Glutamatergic neuron (in vitro differentiated cells): ENCODE measurements at regions not wholly inside any gene's neighbourhood (a gene's known extent, or its start where the extent isn't known, plus 50 kb on each side); places are given as distances from the start of the nearest gene placed in this dataset.
"Not testable (repeated sequence)": the region's sequence is repeated elsewhere in the genome, so short reads cannot be mapped to it uniquely, and the experiment has no call there.

ENCODE experiments used
- DNase-seq: peaks from one replicate; pipeline ENCODE4 v3.0.0; 2022
- H3K27ac Mint-ChIP-seq: one replicate; pipeline ENCODE4 v1.8.0; 2020; ENCODE audit warnings: mild to moderate bottlenecking, mixed read lengths, inconsistent platforms; ENCODE audit not compliant: unreplicated experiment
- H3K27me3 Mint-ChIP-seq: one replicate; pipeline ENCODE4 v1.8.0; 2020; ENCODE audit warnings: mild to moderate bottlenecking, moderate library complexity, mixed read lengths, inconsistent platforms; ENCODE audit not compliant: unreplicated experiment
- H3K36me3 Mint-ChIP-seq: one replicate; pipeline ENCODE4 v1.8.0; 2020; ENCODE audit warnings: mild to moderate bottlenecking, mixed read lengths, inconsistent platforms; ENCODE audit not compliant: unreplicated experiment
- H3K4me1 Mint-ChIP-seq: one replicate; pipeline ENCODE4 v1.8.0; 2020; ENCODE audit warnings: mild to moderate bottlenecking, low read depth, mixed read lengths, inconsistent platforms; ENCODE audit not compliant: unreplicated experiment
- H3K4me3 Mint-ChIP-seq: one replicate; pipeline ENCODE4 v1.8.0; 2020; ENCODE audit warnings: mild to moderate bottlenecking, mixed read lengths, inconsistent platforms; ENCODE audit not compliant: unreplicated experiment
- H3K9me3 Mint-ChIP-seq: one replicate; pipeline ENCODE4 v1.8.0; 2020; ENCODE audit warnings: mild to moderate bottlenecking, moderate library complexity, mixed read lengths, inconsistent platforms; ENCODE audit not compliant: unreplicated experiment
- TF ChIP-seq, protein P1 (sequence below): fragments of 200-600 bp; sonication (generic); IDR thresholded peaks from one replicate; pipeline ENCODE4 v1.5.0; 2021; ENCODE audit not compliant: partially characterized antibody, unreplicated experiment

- Mint-ChIP-seq H3K27ac (no peak overlapping the region), H3K4me1 (no peaks in the 10 kb centered on the region), H3K9me3 (peaks cover 1% of the 10 kb centered on the region), H3K27me3 (peaks cover 4% of the 10 kb centered on the region), H3K36me3 (no peaks in the 10 kb centered on the region), H3K4me3 (no peak overlapping the region)
- no peak for DNase-seq
- TF ChIP-seq, protein P1, sequence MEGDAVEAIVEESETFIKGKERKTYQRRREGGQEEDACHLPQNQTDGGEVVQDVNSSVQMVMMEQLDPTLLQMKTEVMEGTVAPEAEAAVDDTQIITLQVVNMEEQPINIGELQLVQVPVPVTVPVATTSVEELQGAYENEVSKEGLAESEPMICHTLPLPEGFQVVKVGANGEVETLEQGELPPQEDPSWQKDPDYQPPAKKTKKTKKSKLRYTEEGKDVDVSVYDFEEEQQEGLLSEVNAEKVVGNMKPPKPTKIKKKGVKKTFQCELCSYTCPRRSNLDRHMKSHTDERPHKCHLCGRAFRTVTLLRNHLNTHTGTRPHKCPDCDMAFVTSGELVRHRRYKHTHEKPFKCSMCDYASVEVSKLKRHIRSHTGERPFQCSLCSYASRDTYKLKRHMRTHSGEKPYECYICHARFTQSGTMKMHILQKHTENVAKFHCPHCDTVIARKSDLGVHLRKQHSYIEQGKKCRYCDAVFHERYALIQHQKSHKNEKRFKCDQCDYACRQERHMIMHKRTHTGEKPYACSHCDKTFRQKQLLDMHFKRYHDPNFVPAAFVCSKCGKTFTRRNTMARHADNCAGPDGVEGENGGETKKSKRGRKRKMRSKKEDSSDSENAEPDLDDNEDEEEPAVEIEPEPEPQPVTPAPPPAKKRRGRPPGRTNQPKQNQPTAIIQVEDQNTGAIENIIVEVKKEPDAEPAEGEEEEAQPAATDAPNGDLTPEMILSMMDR: no peak
These were observed 590.6 kb downstream of the MATN1 start for GRCh38 chr1:30132602-30133286.

- H3K27ac Mint-ChIP-seq, H3K4me3 Mint-ChIP-seq, H3K9me3 Mint-ChIP-seq, DNase-seq, H3K36me3 Mint-ChIP-seq, H3K4me1 Mint-ChIP-seq, H3K27me3 Mint-ChIP-seq: not testable (repeated sequence)
These were observed 592.8 kb downstream of the MATN1 start for GRCh38 chr1:30130566-30130965.

GRCh38 chr1:30130099-30130498 is 593.3 kb downstream of the MATN1 start:
- H3K36me3 Mint-ChIP-seq: no peaks in the 10 kb centered on the region
- H3K4me3 Mint-ChIP-seq: no peak overlapping the region
- peaks cover 9% of the 10 kb centered on the region for H3K27me3 Mint-ChIP-seq
- no peaks in the 10 kb centered on the region for H3K4me1 Mint-ChIP-seq
- H3K27ac Mint-ChIP-seq: no peak overlapping the region
- DNase-seq: no peak
- peaks cover 1% of the 10 kb centered on the region for H3K9me3 Mint-ChIP-seq
- TF ChIP-seq, protein P1: no peak

- Mint-ChIP-seq H3K4me3 (no peak overlapping the region), H3K9me3 (peaks cover 1% of the 10 kb centered on the region), H3K27me3 (peaks cover 10% of the 10 kb centered on the region), H3K36me3 (no peaks in the 10 kb centered on the region), H3K27ac (no peak overlapping the region), H3K4me1 (no peaks in the 10 kb centered on the region)
- TF ChIP-seq, protein P1: no peak
- no peak for DNase-seq
These were observed 593.8 kb downstream of the MATN1 start for GRCh38 chr1:30129421-30130055.

DNA sequence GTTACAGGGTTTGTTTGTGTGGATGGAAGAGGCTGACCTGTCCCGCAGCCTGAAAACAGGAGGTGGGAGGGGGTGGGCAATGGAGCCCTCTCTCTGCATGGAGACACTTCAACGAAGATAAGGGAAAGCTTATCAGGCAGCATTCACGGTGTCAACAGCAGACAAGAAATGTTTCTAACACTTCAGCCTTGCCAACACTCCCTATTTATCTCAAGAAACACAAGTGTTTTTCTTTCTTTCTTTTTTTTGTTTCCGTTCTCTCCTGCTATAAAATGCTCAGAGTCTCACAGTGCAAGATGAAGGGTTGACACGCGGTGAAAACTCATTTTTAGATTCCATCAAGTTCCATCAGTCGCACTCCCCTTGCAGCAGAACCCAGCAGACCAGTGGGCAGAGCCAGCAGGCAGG is 594.4 kb downstream of the MATN1 start:
- Mint-ChIP-seq H3K4me1 (no peaks in the 10 kb centered on the region), H3K27me3 (peaks cover 10% of the 10 kb centered on the region), H3K36me3 (no peaks in the 10 kb centered on the region), H3K27ac (no peak overlapping the region), H3K4me3 (no peak overlapping the region), H3K9me3 (peaks cover 1% of the 10 kb centered on the region)
- TF ChIP-seq, protein P1: no peak
- no peak for DNase-seq
